HG03175 (cell line): ENCODE measurements at regions not wholly inside any gene's neighbourhood (a gene's known extent, or its start where the extent isn't known, plus 50 kb on each side); places are given as distances from the start of the nearest gene placed in this dataset.
"Not testable (repeated sequence)": the region's sequence is repeated elsewhere in the genome, so short reads cannot be mapped to it uniquely, and the experiment has no call there.

Experiments used
- ATAC-seq: cut with Tn5 transposase; IDR thresholded peaks from one replicate; pipeline ENCODE4 v1.9.1; 2021; ENCODE audit warnings: mild to moderate bottlenecking, moderate library complexity; ENCODE audit not compliant: unreplicated experiment

- ATAC-seq = no peak
These were observed 77.0 kb downstream of the METRNL start for GRCh38 chr17:83156408-83156807.

GRCh38 chr17:83159204-83160049, 80.0 kb downstream of the METRNL start:
- ATAC-seq = no peak

GRCh38 chr17:83160443-83161297, 81.3 kb downstream of the METRNL start:
- no peak for ATAC-seq

GRCh38 chr17:83161298-83162034, 82.1 kb downstream of the METRNL start:
- ATAC-seq = no peak

- ATAC-seq = no peak
These were observed 82.8 kb downstream of the METRNL start for GRCh38 chr17:83162035-83162745.

- ATAC-seq = no peak
These were observed 85.1 kb downstream of the METRNL start for GRCh38 chr17:83164490-83164889.

GRCh38 chr17:83170571-83171260, 91.3 kb downstream of the METRNL start:
- no peak for ATAC-seq

GRCh38 chr17:83171661-83172060, 92.3 kb downstream of the METRNL start:
- no peak for ATAC-seq

- ATAC-seq = not testable (repeated sequence)
These were observed 92.7 kb downstream of the METRNL start for GRCh38 chr17:83172099-83172498.

- not testable (repeated sequence) for ATAC-seq
These were observed 93.2 kb downstream of the METRNL start for GRCh38 chr17:83172646-83173045.

GRCh38 chr17:83173180-83173913, 93.9 kb downstream of the METRNL start:
- ATAC-seq = not testable (repeated sequence)

- ATAC-seq = no peak
These were observed 94.5 kb downstream of the METRNL start for GRCh38 chr17:83173914-83174361.

GRCh38 chr17:83174362-83175118, 95.1 kb downstream of the METRNL start:
- ATAC-seq = peak; percentile 64

GRCh38 chr17:83175119-83175821, 95.9 kb downstream of the METRNL start:
- no peak for ATAC-seq

GRCh38 chr17:83175822-83176622, 96.6 kb downstream of the METRNL start:
- no peak for ATAC-seq

- no peak for ATAC-seq
These were observed 97.5 kb downstream of the METRNL start for GRCh38 chr17:83176623-83177583.
